NCI-H1436 (cell line): ENCODE measurements at regions not wholly inside any gene's neighbourhood (a gene's known extent, or its start where the extent isn't known, plus 50 kb on each side); places are given as distances from the start of the nearest gene placed in this dataset.

ENCODE experiments used
- DNase-seq: peaks from one replicate; lab custom pipeline; 2025; lab: John Stamatoyannopoulos, UW

- DNase-seq, result no peak
Measured at GRCh38 chr13:103349211-103349980, 283.2 kb upstream of the SLC10A2 start.

GRCh38 chr13:103335241-103335640 lies 269.0 kb upstream of the SLC10A2 start:
- no peak for DNase-seq

GRCh38 chr13:103331924-103332323 lies 265.7 kb upstream of the SLC10A2 start:
- DNase-seq, result no peak

- DNase-seq, result no peak
Measured at GRCh38 chr13:103328899-103329298, 262.7 kb upstream of the SLC10A2 start.

GRCh38 chr13:103326326-103326725 lies 260.1 kb upstream of the SLC10A2 start:
- no peak for DNase-seq

- DNase-seq, result no peak
Measured at GRCh38 chr13:103325672-103326071, 259.5 kb upstream of the SLC10A2 start.

- DNase-seq, result no peak
Measured at GRCh38 chr13:103324641-103325040, 258.4 kb upstream of the SLC10A2 start.

GRCh38 chr13:103315711-103316110 lies 249.5 kb upstream of the SLC10A2 start:
- DNase-seq, result no peak

- DNase-seq, result no peak
Measured at GRCh38 chr13:103312467-103312866, 246.2 kb upstream of the SLC10A2 start.

GRCh38 chr13:103308667-103309066 lies 242.4 kb upstream of the SLC10A2 start:
- no peak for DNase-seq

- no peak for DNase-seq
Measured at GRCh38 chr13:103306163-103306562, 239.9 kb upstream of the SLC10A2 start.

GRCh38 chr13:103303078-103303651 lies 236.9 kb upstream of the SLC10A2 start:
- DNase-seq, result no peak

GRCh38 chr13:103302676-103303075 lies 236.5 kb upstream of the SLC10A2 start:
- no peak for DNase-seq

- DNase-seq, result no peak
Measured at GRCh38 chr13:103299079-103299478, 232.9 kb upstream of the SLC10A2 start.

- DNase-seq, result no peak
Measured at GRCh38 chr13:103297083-103297482, 230.9 kb upstream of the SLC10A2 start.

- DNase-seq, result no peak
Measured at GRCh38 chr13:103291798-103292572, 225.8 kb upstream of the SLC10A2 start.

GRCh38 chr13:103291226-103291625 lies 225.0 kb upstream of the SLC10A2 start:
- DNase-seq, result no peak

GRCh38 chr13:103289681-103290080 lies 223.5 kb upstream of the SLC10A2 start:
- no peak for DNase-seq

- DNase-seq, result no peak
Measured at GRCh38 chr13:103288114-103288513, 221.9 kb upstream of the SLC10A2 start.

GRCh38 chr13:103287659-103288058 lies 221.4 kb upstream of the SLC10A2 start:
- no peak for DNase-seq

- no peak for DNase-seq
Measured at GRCh38 chr13:103284466-103284865, 218.2 kb upstream of the SLC10A2 start.

- DNase-seq, result no peak
Measured at GRCh38 chr13:103283451-103283820, 217.2 kb upstream of the SLC10A2 start.
